DND-41 (cell line): ENCODE measurements at regions not wholly inside any gene's neighbourhood (a gene's known extent, or its start where the extent isn't known, plus 50 kb on each side); places are given as distances from the start of the nearest gene placed in this dataset.

ENCODE experiments used
- ATAC-seq: fragments of 200-7000 bp; cut with Tn5 transposase; 3 replicates; pipeline ENCODE4 v1.9.1; 2021; ENCODE audit warnings: low read depth; ENCODE audit not compliant: insufficient read depth
- DNase-seq: peaks from one replicate; pipeline ENCODE4 v3.0.0-alpha.2; 2020
- H2AFZ ChIP-seq: 2 replicates; pipeline ENCODE4 v1.6.0; 2012; ENCODE audit warnings: low read depth, low read length
- H3K27ac ChIP-seq: 2 replicates; pipeline ENCODE4 v1.5.1; 2012; ENCODE audit warnings: low read length, inconsistent platforms
- H3K27me3 ChIP-seq: fragments of 200-600 bp; sonication (generic); 2 replicates; pipeline ENCODE4 v1.6.0; 2012; ENCODE audit warnings: low read length, mild to moderate bottlenecking, inconsistent platforms; ENCODE audit not compliant: insufficient read depth, poor library complexity
- H3K36me3 ChIP-seq: 2 replicates; pipeline ENCODE4 v1.5.1; 2012; ENCODE audit warnings: low read length, inconsistent platforms; ENCODE audit not compliant: insufficient read depth
- H3K4me1 ChIP-seq: 2 replicates; pipeline ENCODE4 v1.5.1; 2012; ENCODE audit warnings: mild to moderate bottlenecking, low read length; ENCODE audit not compliant: insufficient read depth
- H3K4me2 ChIP-seq: 2 replicates; pipeline ENCODE4 v1.6.0; 2012; ENCODE audit warnings: mild to moderate bottlenecking, moderate library complexity, low read length, inconsistent platforms; ENCODE audit not compliant: insufficient read depth
- H3K4me3 ChIP-seq, 2 experiments: fragments of 200-600 bp in 1 of 2; shearing (Covaris generic) in 1 of 2; 2 replicates each; pipeline ENCODE4 v1.5.1; 2012 to 2016; ENCODE audit warnings: inconsistent platforms in 2 of 2, low read length in 2 of 2, mild to moderate bottlenecking in 2 of 2, low read depth in 1 of 2, moderate library complexity in 1 of 2
- H3K79me2 ChIP-seq: 2 replicates; pipeline ENCODE4 v1.6.0; 2012; ENCODE audit warnings: low read length, inconsistent platforms; ENCODE audit not compliant: insufficient read depth
- H3K9ac ChIP-seq: 2 replicates; pipeline ENCODE4 v1.6.0; 2012; ENCODE audit warnings: low read depth, mild to moderate bottlenecking, inconsistent platforms, low read length, moderate library complexity
- H3K9me3 ChIP-seq: 2 replicates; pipeline ENCODE4 v1.5.1; 2012; ENCODE audit warnings: low read length, moderate library complexity, mild to moderate bottlenecking, inconsistent platforms; ENCODE audit not compliant: insufficient read depth, severe bottlenecking
- H4K20me1 ChIP-seq: 2 replicates; pipeline ENCODE4 v1.6.0; 2012; ENCODE audit warnings: low read length; ENCODE audit not compliant: insufficient read depth
- CTCF ChIP-seq: IDR thresholded peaks from 2 replicates; pipeline ENCODE4 v1.5.1; 2012; ENCODE audit warnings: borderline replicate concordance, low read length, moderate library complexity, mild to moderate bottlenecking; ENCODE audit not compliant: poor library complexity, severe bottlenecking; ENCODE audit errors: extremely low read depth
- EZH2 ChIP-seq: IDR thresholded peaks from 3 replicates; pipeline ENCODE4 v1.6.1; 2012; ENCODE audit warnings: borderline replicate concordance, low read depth, mild to moderate bottlenecking, moderate library complexity, low read length, inconsistent platforms; ENCODE audit not compliant: severe bottlenecking

GRCh38 chr3:113142476-113142875 lies 68.9 kb upstream of the BOC start:
- TF ChIP-seq EZH2 (no peak), CTCF (no peak)
- Histone ChIP-seq H3K4me3 (no peak overlapping the region), H2AFZ (no peak overlapping the region), H4K20me1 (no peaks in the 10 kb centered on the region), H3K27me3 (no peaks in the 10 kb centered on the region), H3K27ac (no peak overlapping the region), H3K4me2 (no peak overlapping the region), H3K79me2 (no peaks in the 10 kb centered on the region), H3K9me3 (no peaks in the 10 kb centered on the region), H3K4me1 (no peaks in the 10 kb centered on the region), H3K9ac (no peak overlapping the region), H3K36me3 (no peaks in the 10 kb centered on the region)
- no peak for DNase-seq
- ATAC-seq: no peak

- Histone ChIP-seq H3K27me3 (no peaks in the 10 kb centered on the region), H3K27ac (no peak overlapping the region), H3K4me3 (no peak overlapping the region), H3K9ac (no peak overlapping the region), H3K4me1 (no peaks in the 10 kb centered on the region), H4K20me1 (no peaks in the 10 kb centered on the region), H3K36me3 (no peaks in the 10 kb centered on the region), H3K9me3 (no peaks in the 10 kb centered on the region), H3K4me2 (no peak overlapping the region), H2AFZ (no peak overlapping the region), H3K79me2 (no peaks in the 10 kb centered on the region)
- no peak for TF ChIP-seq CTCF
- no peak for TF ChIP-seq EZH2
- ATAC-seq (no peak), DNase-seq (no peak)
These were observed 68.0 kb upstream of the BOC start for GRCh38 chr3:113143353-113143752.

GRCh38 chr3:113147681-113148261 lies 63.6 kb upstream of the BOC start:
- Histone ChIP-seq H3K4me1 (no peaks in the 10 kb centered on the region), H3K27ac (no peak overlapping the region), H2AFZ (no peak overlapping the region), H4K20me1 (no peaks in the 10 kb centered on the region), H3K4me2 (no peak overlapping the region), H3K4me3 (no peak overlapping the region), H3K9ac (no peak overlapping the region), H3K9me3 (no peaks in the 10 kb centered on the region), H3K79me2 (no peaks in the 10 kb centered on the region), H3K27me3 (peaks cover 2% of the 10 kb centered on the region), H3K36me3 (no peaks in the 10 kb centered on the region)
- ATAC-seq (no peak), DNase-seq (no peak)
- TF ChIP-seq CTCF (no peak), EZH2 (no peak)

GRCh38 chr3:113148284-113148683 lies 63.1 kb upstream of the BOC start:
- H3K4me2 ChIP-seq: no peak overlapping the region

More at GRCh38 chr3:113148284-113148683, 63.1 kb upstream of the BOC start:
- Histone ChIP-seq H3K4me1 (no peaks in the 10 kb centered on the region), H3K27ac (no peak overlapping the region), H3K27me3 (peaks cover 3% of the 10 kb centered on the region), H3K79me2 (no peaks in the 10 kb centered on the region), H3K4me3 (no peak overlapping the region), H2AFZ (no peak overlapping the region), H3K9ac (no peak overlapping the region), H3K9me3 (no peaks in the 10 kb centered on the region), H4K20me1 (no peaks in the 10 kb centered on the region), H3K36me3 (no peaks in the 10 kb centered on the region)
- TF ChIP-seq EZH2: no peak
- TF ChIP-seq CTCF: no peak
- DNase-seq: no peak
- no peak for ATAC-seq
